Subcutaneous abdominal adipose tissue (tissue), 5 donors: ENCODE measurements at regions not wholly inside any gene's neighbourhood (a gene's known extent, or its start where the extent isn't known, plus 50 kb on each side); places are given as distances from the start of the nearest gene placed in this dataset.

Experiments
- H3K27ac ChIP-seq: one replicate; pipeline ENCODE4 v1.7.0; 2013; ENCODE audit warnings: low read depth, mild to moderate bottlenecking, inconsistent platforms, low read length, moderate library complexity
- H3K27me3 ChIP-seq, 5 donors: one replicate each; pipeline ENCODE4 v1.7.0; 2013; ENCODE audit warnings: low read length in 5 of 5, inconsistent platforms in 1 of 5; ENCODE audit not compliant: control insufficient read depth in 5 of 5, insufficient read depth in 4 of 5
- H3K36me3 ChIP-seq, 5 donors: one replicate each; pipeline ENCODE4 v1.7.0; 2013; ENCODE audit warnings: low read length in 5 of 5; ENCODE audit not compliant: control insufficient read depth in 5 of 5, insufficient read depth in 5 of 5
- H3K4me1 ChIP-seq, 5 donors: one replicate each; pipeline ENCODE4 v1.7.0; 2013; ENCODE audit warnings: low read length in 5 of 5, mild to moderate bottlenecking in 3 of 5, moderate library complexity in 1 of 5; ENCODE audit not compliant: control insufficient read depth in 5 of 5, insufficient read depth in 5 of 5
- H3K4me3 ChIP-seq, 5 donors: one replicate each; pipeline ENCODE4 v1.7.0; 2013; ENCODE audit warnings: low read length in 5 of 5, low read depth in 1 of 5
- H3K9ac ChIP-seq, 5 donors: one replicate each; pipeline ENCODE4 v1.7.0; 2013; ENCODE audit warnings: low read length in 5 of 5, mild to moderate bottlenecking in 4 of 5, moderate library complexity in 3 of 5
- H3K9me3 ChIP-seq, 5 donors: one replicate each; pipeline ENCODE4 v1.7.0; 2013; ENCODE audit warnings: low read length in 5 of 5; ENCODE audit not compliant: control insufficient read depth in 5 of 5
- donor health status: healthy.
- donor health status: healthy.
- donor health status: healthy.
- donor health status: healthy.
- donor health status: healthy.

- Histone ChIP-seq H3K9ac (no peak overlapping the region), H3K36me3 (no peaks in the 10 kb centered on the region), H3K27ac (no peak overlapping the region), H3K4me3 (no peak overlapping the region), H3K9me3 (peaks cover 0 to 9% (median 3%) of the 10 kb centered on the region in 5 donors), H3K27me3 (no peaks in the 10 kb centered on the region), H3K4me1 (no peaks in the 10 kb centered on the region)
Observed at GRCh38 chr3:80492162-80492561, 724.4 kb upstream of the ROBO1 start.

- Histone ChIP-seq H3K36me3 (no peaks in the 10 kb centered on the region), H3K27ac (no peak overlapping the region), H3K9ac (no peak overlapping the region), H3K9me3 (no peaks in the 10 kb centered on the region), H3K27me3 (no peaks in the 10 kb centered on the region), H3K4me1 (no peaks in the 10 kb centered on the region), H3K4me3 (no peak overlapping the region)
Observed at GRCh38 chr3:80472961-80473360, 705.2 kb upstream of the ROBO1 start.

GRCh38 chr3:80472459-80472858 is 704.7 kb upstream of the ROBO1 start:
- Histone ChIP-seq H3K9me3 (no peaks in the 10 kb centered on the region), H3K4me3 (no peak overlapping the region)

GRCh38 chr3:80470433-80470832 is 702.6 kb upstream of the ROBO1 start:
- no peak overlapping the region for H3K27ac ChIP-seq
- no peaks in the 10 kb centered on the region for H3K9me3 ChIP-seq
- H3K9ac ChIP-seq: no peak overlapping the region
- H3K4me1 ChIP-seq: no peaks in the 10 kb centered on the region
- no peak overlapping the region for H3K4me3 ChIP-seq
- H3K36me3 ChIP-seq: no peaks in the 10 kb centered on the region
- H3K27me3 ChIP-seq: no peaks in the 10 kb centered on the region

More at GRCh38 chr3:80472459-80472858, 704.7 kb upstream of the ROBO1 start:
- Histone ChIP-seq H3K4me1 (no peaks in the 10 kb centered on the region), H3K36me3 (no peaks in the 10 kb centered on the region), H3K27me3 (no peaks in the 10 kb centered on the region), H3K9ac (no peak overlapping the region), H3K27ac (no peak overlapping the region)

- H3K9ac ChIP-seq: no peak overlapping the region
- no peaks in the 10 kb centered on the region for H3K4me1 ChIP-seq
- H3K4me3 ChIP-seq: no peak overlapping the region
- H3K36me3 ChIP-seq: no peaks in the 10 kb centered on the region
- H3K27me3 ChIP-seq: no peaks in the 10 kb centered on the region
- no peak overlapping the region for H3K27ac ChIP-seq
- no peaks in the 10 kb centered on the region for H3K9me3 ChIP-seq
Observed at GRCh38 chr3:80465746-80466145, 697.9 kb upstream of the ROBO1 start.

GRCh38 chr3:80451393-80451792 is 683.6 kb upstream of the ROBO1 start:
- H3K27ac ChIP-seq: no peak overlapping the region
- H3K36me3 ChIP-seq: no peaks in the 10 kb centered on the region
- H3K9ac ChIP-seq: no peak overlapping the region
- no peaks in the 10 kb centered on the region for H3K9me3 ChIP-seq
- no peak overlapping the region for H3K4me3 ChIP-seq
- H3K27me3 ChIP-seq: no peaks in the 10 kb centered on the region
- no peaks in the 10 kb centered on the region for H3K4me1 ChIP-seq

- Histone ChIP-seq H3K4me3 (no peak overlapping the region), H3K27me3 (no peaks in the 10 kb centered on the region), H3K36me3 (no peaks in the 10 kb centered on the region), H3K9ac (no peak overlapping the region), H3K9me3 (no peaks in the 10 kb centered on the region), H3K27ac (no peak overlapping the region), H3K4me1 (no peaks in the 10 kb centered on the region)
Observed at GRCh38 chr3:80445641-80446040, 677.8 kb upstream of the ROBO1 start.

GRCh38 chr3:80445053-80445452 is 677.3 kb upstream of the ROBO1 start:
- H3K27ac ChIP-seq: no peak overlapping the region
- no peaks in the 10 kb centered on the region for H3K9me3 ChIP-seq
- H3K4me3 ChIP-seq: no peak overlapping the region
- H3K9ac ChIP-seq: no peak overlapping the region
- no peaks in the 10 kb centered on the region for H3K36me3 ChIP-seq
- no peaks in the 10 kb centered on the region for H3K27me3 ChIP-seq
- H3K4me1 ChIP-seq: no peaks in the 10 kb centered on the region

GRCh38 chr3:80439490-80439889 is 671.7 kb upstream of the ROBO1 start:
- peaks cover 0 to 2% (median 0%) of the 10 kb centered on the region in 5 donors for H3K9me3 ChIP-seq
- no peak overlapping the region for H3K4me3 ChIP-seq
- H3K27me3 ChIP-seq: no peaks in the 10 kb centered on the region
- no peaks in the 10 kb centered on the region for H3K36me3 ChIP-seq
- H3K9ac ChIP-seq: no peak overlapping the region
- H3K4me1 ChIP-seq: no peaks in the 10 kb centered on the region
- H3K27ac ChIP-seq: no peak overlapping the region

- H3K9me3 ChIP-seq: no peaks in the 10 kb centered on the region
- no peak overlapping the region for H3K4me3 ChIP-seq
- H3K4me1 ChIP-seq: no peaks in the 10 kb centered on the region
Observed at GRCh38 chr3:80434366-80434765, 666.6 kb upstream of the ROBO1 start.

GRCh38 chr3:80424951-80425350 is 657.2 kb upstream of the ROBO1 start:
- no peak overlapping the region for H3K9ac ChIP-seq
- H3K36me3 ChIP-seq: no peaks in the 10 kb centered on the region
- H3K4me1 ChIP-seq: no peaks in the 10 kb centered on the region
- no peaks in the 10 kb centered on the region for H3K27me3 ChIP-seq
- H3K4me3 ChIP-seq: no peak overlapping the region
- H3K9me3 ChIP-seq: no peaks in the 10 kb centered on the region
- H3K27ac ChIP-seq: no peak overlapping the region

More at GRCh38 chr3:80434366-80434765, 666.6 kb upstream of the ROBO1 start:
- no peak overlapping the region for H3K27ac ChIP-seq
- no peaks in the 10 kb centered on the region for H3K36me3 ChIP-seq
- no peaks in the 10 kb centered on the region for H3K27me3 ChIP-seq
- H3K9ac ChIP-seq: no peak overlapping the region
